ENCODE measurements at regions not wholly inside any gene's neighbourhood (a gene's known extent, or its start where the extent isn't known, plus 50 kb on each side); places are given as distances from the start of the nearest gene placed in this dataset.

DNA sequence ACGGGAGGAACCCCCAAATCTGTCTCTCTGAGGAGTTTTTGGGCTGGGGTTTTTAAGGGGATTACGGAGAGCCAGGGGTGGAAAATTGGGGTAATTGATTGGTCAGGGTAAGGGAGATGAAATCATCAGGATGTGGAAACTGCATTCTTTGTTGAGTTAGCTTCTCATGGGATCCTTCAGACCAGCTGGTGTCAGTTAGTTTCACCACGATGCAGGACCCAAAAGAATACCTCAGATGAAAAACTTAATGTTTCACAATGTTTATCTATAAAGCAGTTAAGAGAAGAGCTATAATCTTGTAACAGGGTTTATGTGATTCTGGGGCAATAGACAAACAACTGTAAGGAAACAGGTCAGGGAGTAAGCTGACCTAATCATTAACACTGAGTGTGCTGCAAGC lies 230.8 kb downstream of the POU4F1 start:
- Mint-ChIP-seq H3K27me3 (ENCODE audit: unreplicated experiment) (no peaks in the 10 kb centered on the region), H3K9me3 (ENCODE audit: unreplicated experiment) (no peaks in the 10 kb centered on the region), H3K27ac (ENCODE audit: unreplicated experiment) (no peak overlapping the region), H3K4me1 (ENCODE audit: unreplicated experiment) (no peaks in the 10 kb centered on the region), H3K4me3 (ENCODE audit: unreplicated experiment) (no peak overlapping the region), H3K36me3 (ENCODE audit: unreplicated experiment) (no peaks in the 10 kb centered on the region)
- TF ChIP-seq, protein P1, sequence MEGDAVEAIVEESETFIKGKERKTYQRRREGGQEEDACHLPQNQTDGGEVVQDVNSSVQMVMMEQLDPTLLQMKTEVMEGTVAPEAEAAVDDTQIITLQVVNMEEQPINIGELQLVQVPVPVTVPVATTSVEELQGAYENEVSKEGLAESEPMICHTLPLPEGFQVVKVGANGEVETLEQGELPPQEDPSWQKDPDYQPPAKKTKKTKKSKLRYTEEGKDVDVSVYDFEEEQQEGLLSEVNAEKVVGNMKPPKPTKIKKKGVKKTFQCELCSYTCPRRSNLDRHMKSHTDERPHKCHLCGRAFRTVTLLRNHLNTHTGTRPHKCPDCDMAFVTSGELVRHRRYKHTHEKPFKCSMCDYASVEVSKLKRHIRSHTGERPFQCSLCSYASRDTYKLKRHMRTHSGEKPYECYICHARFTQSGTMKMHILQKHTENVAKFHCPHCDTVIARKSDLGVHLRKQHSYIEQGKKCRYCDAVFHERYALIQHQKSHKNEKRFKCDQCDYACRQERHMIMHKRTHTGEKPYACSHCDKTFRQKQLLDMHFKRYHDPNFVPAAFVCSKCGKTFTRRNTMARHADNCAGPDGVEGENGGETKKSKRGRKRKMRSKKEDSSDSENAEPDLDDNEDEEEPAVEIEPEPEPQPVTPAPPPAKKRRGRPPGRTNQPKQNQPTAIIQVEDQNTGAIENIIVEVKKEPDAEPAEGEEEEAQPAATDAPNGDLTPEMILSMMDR (IDR thresholded peaks at IDR 0.05), result no peak
- no peak for DNase-seq (ENCODE audit: extremely low spot score, unreplicated experiment)

DNA sequence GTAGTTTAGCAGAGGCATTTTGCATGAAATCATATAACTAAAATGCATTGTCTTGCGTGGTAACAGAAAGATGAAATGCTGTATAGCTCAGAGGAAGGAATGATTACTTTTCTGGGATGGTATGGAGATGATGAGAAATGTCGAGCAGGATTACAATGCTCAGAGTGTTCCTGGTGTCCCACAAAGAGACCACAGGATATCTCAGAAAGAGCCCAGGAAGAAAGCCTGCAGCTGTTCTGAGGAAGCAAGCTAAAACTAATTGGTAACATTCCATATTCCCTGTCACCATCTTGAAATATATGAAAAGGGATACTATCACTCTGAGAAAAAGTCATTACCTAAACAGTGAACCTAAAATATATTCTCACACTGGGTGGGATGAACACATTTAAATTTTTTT lies 233.1 kb downstream of the POU4F1 start:
- Mint-ChIP-seq H3K36me3 (ENCODE audit: unreplicated experiment) (no peaks in the 10 kb centered on the region), H3K4me1 (ENCODE audit: unreplicated experiment) (no peaks in the 10 kb centered on the region), H3K4me3 (ENCODE audit: unreplicated experiment) (no peak overlapping the region), H3K27ac (ENCODE audit: unreplicated experiment) (no peak overlapping the region), H3K27me3 (ENCODE audit: unreplicated experiment) (no peaks in the 10 kb centered on the region), H3K9me3 (ENCODE audit: unreplicated experiment) (no peaks in the 10 kb centered on the region)
- TF ChIP-seq, protein P1 (IDR thresholded peaks at IDR 0.05), result no peak
- no peak for DNase-seq (ENCODE audit: extremely low spot score, unreplicated experiment)

DNA sequence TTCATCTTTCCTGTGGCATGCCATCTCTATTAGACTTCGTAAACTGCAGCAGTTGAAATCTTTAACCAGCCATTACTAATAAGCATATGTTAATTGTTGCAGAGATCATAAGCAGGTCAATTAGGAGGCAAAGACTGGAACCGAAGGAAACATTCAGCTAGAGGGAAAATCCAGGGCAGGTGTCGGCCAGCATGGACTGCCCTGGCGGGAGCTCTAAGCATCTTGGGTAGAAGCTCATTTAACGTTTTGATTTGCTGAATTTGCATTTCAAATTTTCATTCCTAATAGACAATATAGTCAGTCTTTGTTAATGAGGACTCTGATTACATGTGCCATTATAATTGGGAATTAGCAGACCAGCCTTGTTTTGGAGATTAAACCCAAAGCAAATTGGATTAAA lies 238.6 kb downstream of the POU4F1 start:
- Mint-ChIP-seq H3K36me3 (ENCODE audit: unreplicated experiment) (no peaks in the 10 kb centered on the region), H3K4me1 (ENCODE audit: unreplicated experiment) (no peaks in the 10 kb centered on the region), H3K9me3 (ENCODE audit: unreplicated experiment) (no peaks in the 10 kb centered on the region), H3K4me3 (ENCODE audit: unreplicated experiment) (no peak overlapping the region), H3K27ac (ENCODE audit: unreplicated experiment) (no peak overlapping the region), H3K27me3 (ENCODE audit: unreplicated experiment) (no peaks in the 10 kb centered on the region)
- TF ChIP-seq, protein P1 (IDR thresholded peaks at IDR 0.05), result no peak
- DNase-seq (ENCODE audit: extremely low spot score, unreplicated experiment), result no peak

DNA sequence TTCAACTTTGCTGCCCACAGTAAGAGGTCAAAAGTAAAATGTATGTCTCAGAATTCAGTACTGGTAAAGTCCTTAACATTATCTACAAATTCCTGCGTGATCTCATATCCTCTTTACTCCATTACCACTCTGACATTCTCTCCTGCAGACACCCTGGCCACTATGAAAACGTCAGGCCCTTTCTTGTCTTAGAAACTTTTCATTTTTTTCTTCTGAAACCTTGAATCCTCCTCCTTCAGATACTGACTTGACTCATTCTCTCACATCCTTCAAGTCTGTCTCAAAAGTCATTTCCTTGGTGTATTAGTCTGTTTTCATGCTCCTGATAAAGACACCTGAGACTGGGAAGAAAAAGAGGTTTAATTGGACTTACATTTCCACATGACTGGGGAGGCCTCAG lies 262.3 kb downstream of the POU4F1 start:
- H3K27me3 Mint-ChIP-seq (ENCODE audit: unreplicated experiment), result no peaks in the 10 kb centered on the region
- no peaks in the 10 kb centered on the region for H3K36me3 Mint-ChIP-seq (ENCODE audit: unreplicated experiment)

DNA sequence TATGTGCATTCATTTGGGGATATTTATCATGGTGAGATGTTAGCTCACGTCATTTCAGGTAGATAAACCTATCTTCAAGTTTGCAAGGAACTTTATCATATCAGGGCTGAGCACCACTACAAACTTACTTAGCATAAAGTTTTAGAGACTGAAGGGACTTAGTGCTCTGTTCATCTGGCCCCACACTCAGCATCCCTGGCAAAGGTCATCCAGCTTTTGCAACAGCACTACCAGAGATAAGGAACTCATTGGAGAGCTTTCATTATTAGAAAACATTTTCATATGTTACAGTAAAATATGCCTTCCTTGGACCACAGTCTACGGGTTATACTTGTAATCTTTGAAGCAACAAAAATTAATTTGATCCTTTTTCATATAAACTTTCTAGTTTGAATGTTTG lies 263.4 kb downstream of the POU4F1 start:
- DNase-seq (ENCODE audit: extremely low spot score, unreplicated experiment), result no peak
- Mint-ChIP-seq H3K4me1 (ENCODE audit: unreplicated experiment) (no peaks in the 10 kb centered on the region), H3K9me3 (ENCODE audit: unreplicated experiment) (no peaks in the 10 kb centered on the region), H3K27me3 (ENCODE audit: unreplicated experiment) (no peaks in the 10 kb centered on the region), H3K36me3 (ENCODE audit: unreplicated experiment) (no peaks in the 10 kb centered on the region), H3K4me3 (ENCODE audit: unreplicated experiment) (no peak overlapping the region), H3K27ac (ENCODE audit: unreplicated experiment) (no peak overlapping the region)
- TF ChIP-seq, protein P1 (IDR thresholded peaks at IDR 0.05), result no peak

More for the DNA sequence above, 262.3 kb downstream of the POU4F1 start:
- Mint-ChIP-seq H3K27ac (ENCODE audit: unreplicated experiment) (no peak overlapping the region), H3K4me1 (ENCODE audit: unreplicated experiment) (no peaks in the 10 kb centered on the region), H3K4me3 (ENCODE audit: unreplicated experiment) (no peak overlapping the region), H3K9me3 (ENCODE audit: unreplicated experiment) (no peaks in the 10 kb centered on the region)
- DNase-seq (ENCODE audit: extremely low spot score, unreplicated experiment), result no peak
- TF ChIP-seq, protein P1 (IDR thresholded peaks at IDR 0.05), result no peak
